ENCODE measurements at regions not wholly inside any gene's neighbourhood (a gene's known extent, or its start where the extent isn't known, plus 50 kb on each side); places are given as distances from the start of the nearest gene placed in this dataset.

- WGBS, 3 donors, result 91 to 94% (median 91%) methylated on average over 4 of the region's 4 CpGs
- no peak for DNase-seq
These were observed 1674.3 kb upstream of the RAG2 start for GRCh38 chr11:38272376-38272775.

GRCh38 chr11:38266691-38267090 is 1668.7 kb upstream of the RAG2 start:
- no peaks in the 10 kb centered on the region for H3K27me3 ChIP-seq

More at GRCh38 chr11:38272376-38272775, 1674.3 kb upstream of the RAG2 start:
- H3K9me3 ChIP-seq, result no peaks in the 10 kb centered on the region
- no peaks in the 10 kb centered on the region for H3K27me3 ChIP-seq
- H3K36me3 ChIP-seq, result no peaks in the 10 kb centered on the region
- TF ChIP-seq CTCF (IDR thresholded peaks at IDR 0.05), result no peak
- H3K4me1 ChIP-seq (ENCODE audit: insufficient read depth), result no peaks in the 10 kb centered on the region
- no peak overlapping the region for H3K27ac ChIP-seq
- intact Hi-C loops (cut with DNase I), result no loop called here
- no peak overlapping the region for H3K4me3 ChIP-seq

GRCh38 chr11:38256436-38256835 is 1658.4 kb upstream of the RAG2 start:
- Histone ChIP-seq H3K27me3 (no peaks in the 10 kb centered on the region), H3K9me3 (no peaks in the 10 kb centered on the region), H3K27ac (no peak overlapping the region), H3K36me3 (no peaks in the 10 kb centered on the region), H3K4me1 (ENCODE audit: insufficient read depth) (no peaks in the 10 kb centered on the region), H3K4me3 (no peak overlapping the region)
- TF ChIP-seq POLR2A (IDR thresholded peaks at IDR 0.05), result no peak
- no peak for TF ChIP-seq EP300 (IDR thresholded peaks at IDR 0.05)
- DNase-seq, result no peak
- intact Hi-C loops (cut with DNase I), result no loop called here

More at GRCh38 chr11:38266691-38267090, 1668.7 kb upstream of the RAG2 start:
- TF ChIP-seq POLR2A (IDR thresholded peaks at IDR 0.05) (no peak), CTCF (IDR thresholded peaks at IDR 0.05) (no peak), EP300 (IDR thresholded peaks at IDR 0.05) (no peak)
- DNase-seq, result no peak
- H3K4me1 ChIP-seq (ENCODE audit: insufficient read depth), result no peaks in the 10 kb centered on the region
- no peaks in the 10 kb centered on the region for H3K36me3 ChIP-seq
- H3K9me3 ChIP-seq, result no peaks in the 10 kb centered on the region
- WGBS, 3 donors, result 87 to 90% (median 88%) methylated on average over 3 of the region's 3 CpGs
- intact Hi-C loops (cut with DNase I), result no loop called here
- no peak overlapping the region for H3K27ac ChIP-seq
- H3K4me3 ChIP-seq, result no peak overlapping the region

- no peaks in the 10 kb centered on the region for H3K27me3 ChIP-seq
- intact Hi-C loops (cut with DNase I), result no loop called here
- no peak for TF ChIP-seq CTCF (IDR thresholded peaks at IDR 0.05)
- no peak for TF ChIP-seq POLR2A (IDR thresholded peaks at IDR 0.05)
- no peak for TF ChIP-seq EP300 (IDR thresholded peaks at IDR 0.05)
- WGBS, 3 donors, result 86 to 94% (median 93%) methylated on average over 2 of the region's 2 CpGs
- no peaks in the 10 kb centered on the region for H3K36me3 ChIP-seq
- H3K9me3 ChIP-seq, result no peaks in the 10 kb centered on the region
- no peak for DNase-seq
- H3K4me1 ChIP-seq (ENCODE audit: insufficient read depth), result no peaks in the 10 kb centered on the region
- H3K27ac ChIP-seq, result no peak overlapping the region
- no peak overlapping the region for H3K4me3 ChIP-seq
These were observed 1656.9 kb upstream of the RAG2 start for GRCh38 chr11:38254913-38255312.

GRCh38 chr11:38252620-38253019 is 1654.6 kb upstream of the RAG2 start:
- no peaks in the 10 kb centered on the region for H3K4me1 ChIP-seq (ENCODE audit: insufficient read depth)
- no peak for DNase-seq
- H3K36me3 ChIP-seq, result no peaks in the 10 kb centered on the region
- H3K27me3 ChIP-seq, result no peaks in the 10 kb centered on the region
- H3K4me3 ChIP-seq, result no peak overlapping the region
- intact Hi-C loops (cut with DNase I), result no loop called here
- no peak overlapping the region for H3K27ac ChIP-seq
- TF ChIP-seq EP300 (IDR thresholded peaks at IDR 0.05) (no peak), CTCF (IDR thresholded peaks at IDR 0.05) (no peak), POLR2A (IDR thresholded peaks at IDR 0.05) (no peak)
- H3K9me3 ChIP-seq, result no peaks in the 10 kb centered on the region

Measured in ovary (tissue), 7 donors.